ENCODE measurements at regions not wholly inside any gene's neighbourhood (a gene's known extent, or its start where the extent isn't known, plus 50 kb on each side); places are given as distances from the start of the nearest gene placed in this dataset.

DNA sequence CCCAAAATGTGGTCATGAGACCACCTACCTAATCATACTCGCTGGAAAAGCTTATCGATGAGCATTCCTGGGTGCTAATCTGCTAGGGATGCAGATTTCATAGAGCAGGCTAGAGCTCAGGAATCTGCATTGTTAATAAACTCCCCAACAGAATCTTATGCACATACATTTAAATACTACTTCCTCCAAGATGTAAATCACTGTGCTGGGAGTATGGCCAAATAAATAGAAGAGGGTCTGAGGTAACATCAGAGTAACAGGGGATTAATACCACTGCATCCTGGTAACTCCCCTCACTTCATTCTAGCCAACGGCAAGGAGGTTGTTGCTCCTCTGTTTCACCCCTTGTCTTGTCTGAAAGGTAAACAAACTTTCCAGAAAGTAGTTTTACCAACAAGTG lies 118.3 kb upstream of the SEMA6D start:
- no peak for TF ChIP-seq POLR2A (IDR thresholded peaks at IDR 0.05)
- TF ChIP-seq, protein P1, sequence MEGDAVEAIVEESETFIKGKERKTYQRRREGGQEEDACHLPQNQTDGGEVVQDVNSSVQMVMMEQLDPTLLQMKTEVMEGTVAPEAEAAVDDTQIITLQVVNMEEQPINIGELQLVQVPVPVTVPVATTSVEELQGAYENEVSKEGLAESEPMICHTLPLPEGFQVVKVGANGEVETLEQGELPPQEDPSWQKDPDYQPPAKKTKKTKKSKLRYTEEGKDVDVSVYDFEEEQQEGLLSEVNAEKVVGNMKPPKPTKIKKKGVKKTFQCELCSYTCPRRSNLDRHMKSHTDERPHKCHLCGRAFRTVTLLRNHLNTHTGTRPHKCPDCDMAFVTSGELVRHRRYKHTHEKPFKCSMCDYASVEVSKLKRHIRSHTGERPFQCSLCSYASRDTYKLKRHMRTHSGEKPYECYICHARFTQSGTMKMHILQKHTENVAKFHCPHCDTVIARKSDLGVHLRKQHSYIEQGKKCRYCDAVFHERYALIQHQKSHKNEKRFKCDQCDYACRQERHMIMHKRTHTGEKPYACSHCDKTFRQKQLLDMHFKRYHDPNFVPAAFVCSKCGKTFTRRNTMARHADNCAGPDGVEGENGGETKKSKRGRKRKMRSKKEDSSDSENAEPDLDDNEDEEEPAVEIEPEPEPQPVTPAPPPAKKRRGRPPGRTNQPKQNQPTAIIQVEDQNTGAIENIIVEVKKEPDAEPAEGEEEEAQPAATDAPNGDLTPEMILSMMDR (IDR thresholded peaks at IDR 0.05) = no peak

Data from adrenal gland (tissue), 5 donors.